ENCODE measurements at regions not wholly inside any gene's neighbourhood (a gene's known extent, or its start where the extent isn't known, plus 50 kb on each side); places are given as distances from the start of the nearest gene placed in this dataset.

- CTCF ChIA-PET, result no interaction called here
These were observed 829.5 kb downstream of the TLE4 start for GRCh38 chr9:80401243-80401642.

DNA sequence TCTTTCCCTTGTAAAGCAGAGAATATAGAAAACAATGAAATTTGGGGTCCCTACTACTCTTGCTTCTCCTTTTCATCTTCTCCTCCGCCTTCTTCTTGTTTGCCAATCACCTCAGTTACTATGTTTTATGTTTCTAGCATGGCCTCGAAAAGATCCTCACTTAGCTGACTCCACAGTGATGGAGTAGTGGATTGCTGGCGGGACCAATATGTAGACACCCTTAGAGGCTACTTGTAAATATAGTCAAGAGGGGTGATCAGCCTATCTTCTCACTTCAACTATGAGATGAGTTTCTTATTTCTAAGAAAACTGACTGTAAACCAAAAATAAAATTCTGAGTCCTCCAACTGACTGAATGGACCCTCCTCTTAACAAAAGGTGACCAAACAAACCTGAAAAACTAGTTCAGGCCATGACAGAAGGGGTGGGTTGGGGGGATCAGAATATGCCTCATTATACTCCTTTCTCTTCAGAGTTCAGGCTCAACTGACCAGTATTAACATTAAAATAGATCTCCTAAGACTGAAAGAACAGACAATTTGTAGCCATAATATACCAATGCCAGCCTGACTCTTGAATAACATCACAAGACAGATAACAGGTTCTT lies 829.0 kb downstream of the TLE4 start:
- no peak overlapping the region for H3K4me3 ChIP-seq
- TF ChIP-seq EZH2 (IDR thresholded peaks at IDR 0.05; ENCODE audit: low read depth), result no peak
- TF ChIP-seq, protein P1, sequence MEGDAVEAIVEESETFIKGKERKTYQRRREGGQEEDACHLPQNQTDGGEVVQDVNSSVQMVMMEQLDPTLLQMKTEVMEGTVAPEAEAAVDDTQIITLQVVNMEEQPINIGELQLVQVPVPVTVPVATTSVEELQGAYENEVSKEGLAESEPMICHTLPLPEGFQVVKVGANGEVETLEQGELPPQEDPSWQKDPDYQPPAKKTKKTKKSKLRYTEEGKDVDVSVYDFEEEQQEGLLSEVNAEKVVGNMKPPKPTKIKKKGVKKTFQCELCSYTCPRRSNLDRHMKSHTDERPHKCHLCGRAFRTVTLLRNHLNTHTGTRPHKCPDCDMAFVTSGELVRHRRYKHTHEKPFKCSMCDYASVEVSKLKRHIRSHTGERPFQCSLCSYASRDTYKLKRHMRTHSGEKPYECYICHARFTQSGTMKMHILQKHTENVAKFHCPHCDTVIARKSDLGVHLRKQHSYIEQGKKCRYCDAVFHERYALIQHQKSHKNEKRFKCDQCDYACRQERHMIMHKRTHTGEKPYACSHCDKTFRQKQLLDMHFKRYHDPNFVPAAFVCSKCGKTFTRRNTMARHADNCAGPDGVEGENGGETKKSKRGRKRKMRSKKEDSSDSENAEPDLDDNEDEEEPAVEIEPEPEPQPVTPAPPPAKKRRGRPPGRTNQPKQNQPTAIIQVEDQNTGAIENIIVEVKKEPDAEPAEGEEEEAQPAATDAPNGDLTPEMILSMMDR (conservative IDR thresholded peaks at IDR 0.05), result no peak
- no peak overlapping the region for H2AFZ ChIP-seq
- H3K27me3 ChIP-seq (ENCODE audit: insufficient read depth, low read depth), result no peaks in the 10 kb centered on the region
- no peaks in the 10 kb centered on the region for H3K36me3 ChIP-seq (ENCODE audit: low read depth)
- no peak overlapping the region for H3K4me2 ChIP-seq
- ChIA-PET POLR2A (ENCODE audit: unreplicated experiment) (no interaction called here), CTCF (no interaction called here)
- no TSS peak for BruUV-seq (replicated peaks)
- DNase-seq, result no peak
- H3F3A ChIP-seq (ENCODE audit: insufficient read depth, low read depth), result no peaks in the 10 kb centered on the region
- no peaks in the 10 kb centered on the region for H3K4me1 ChIP-seq (replicated peaks; ENCODE audit: insufficient read depth)
- no peaks in the 10 kb centered on the region for H3K79me2 ChIP-seq (ENCODE audit: low read depth)
- H4K20me1 ChIP-seq (ENCODE audit: insufficient read depth), result no peaks in the 10 kb centered on the region
- intact Hi-C loops (cut with micrococcal nuclease; ENCODE audit: unreplicated experiment), result no loop called here
- no peaks in the 10 kb centered on the region for H3K9me3 ChIP-seq (ENCODE audit: insufficient read depth, low read depth)
- no peak overlapping the region for H3K27ac ChIP-seq
- H3K9me2 ChIP-seq (ENCODE audit: insufficient read depth), result no peaks in the 10 kb centered on the region

More at GRCh38 chr9:80401243-80401642, 829.5 kb downstream of the TLE4 start:
- POLR2A ChIA-PET (ENCODE audit: unreplicated experiment), result no interaction called here
- Histone ChIP-seq H3K9me3 (ENCODE audit: insufficient read depth, low read depth) (no peaks in the 10 kb centered on the region), H3K27me3 (ENCODE audit: insufficient read depth, low read depth) (no peaks in the 10 kb centered on the region), H3K9me2 (ENCODE audit: insufficient read depth) (no peaks in the 10 kb centered on the region), H2AFZ (no peak overlapping the region), H3K36me3 (ENCODE audit: low read depth) (no peaks in the 10 kb centered on the region), H3K27ac (no peak overlapping the region), H3K79me2 (ENCODE audit: low read depth) (no peaks in the 10 kb centered on the region), H4K20me1 (ENCODE audit: insufficient read depth) (no peaks in the 10 kb centered on the region), H3K4me1 (replicated peaks; ENCODE audit: insufficient read depth) (no peaks in the 10 kb centered on the region), H3K4me2 (no peak overlapping the region), H3K4me3 (no peak overlapping the region), H3F3A (ENCODE audit: insufficient read depth, low read depth) (no peaks in the 10 kb centered on the region)
- TF ChIP-seq EZH2 (IDR thresholded peaks at IDR 0.05; ENCODE audit: low read depth), result no peak
- TF ChIP-seq, protein P1 (conservative IDR thresholded peaks at IDR 0.05), result no peak
- intact Hi-C loops (cut with micrococcal nuclease; ENCODE audit: unreplicated experiment), result no loop called here
- no TSS peak for BruUV-seq (replicated peaks)
- no peak for DNase-seq

DNA sequence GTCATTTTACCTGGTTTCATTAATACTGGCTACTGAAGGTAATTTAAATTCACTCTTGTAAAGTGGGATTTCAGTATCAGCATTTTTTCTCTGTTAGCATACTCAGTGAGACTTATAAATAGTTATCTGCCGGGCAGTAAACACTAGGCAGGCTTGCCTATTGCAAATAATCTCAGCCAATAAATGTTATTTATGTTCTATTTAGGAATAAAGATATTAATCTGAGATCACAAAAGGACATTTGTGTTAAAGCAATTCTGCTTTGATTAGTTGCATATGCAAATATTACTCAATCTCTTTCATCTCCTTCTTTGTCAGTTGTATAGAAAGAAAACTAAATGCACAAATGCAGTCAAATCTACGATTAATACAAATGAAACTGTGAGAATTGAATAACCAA lies 827.8 kb downstream of the TLE4 start:
- Histone ChIP-seq H3K79me2 (ENCODE audit: low read depth) (no peaks in the 10 kb centered on the region), H3K4me1 (replicated peaks; ENCODE audit: insufficient read depth) (no peaks in the 10 kb centered on the region), H3K27ac (no peak overlapping the region), H3K4me2 (no peak overlapping the region), H3K27me3 (ENCODE audit: insufficient read depth, low read depth) (no peaks in the 10 kb centered on the region), H3K9me3 (ENCODE audit: insufficient read depth, low read depth) (no peaks in the 10 kb centered on the region), H3K4me3 (no peak overlapping the region), H3K9me2 (ENCODE audit: insufficient read depth) (no peaks in the 10 kb centered on the region), H3K36me3 (ENCODE audit: low read depth) (no peaks in the 10 kb centered on the region), H4K20me1 (ENCODE audit: insufficient read depth) (no peaks in the 10 kb centered on the region), H3F3A (ENCODE audit: insufficient read depth, low read depth) (no peaks in the 10 kb centered on the region), H2AFZ (no peak overlapping the region)
- intact Hi-C loops (cut with micrococcal nuclease; ENCODE audit: unreplicated experiment), result no loop called here
- TF ChIP-seq EZH2 (IDR thresholded peaks at IDR 0.05; ENCODE audit: low read depth), result no peak
- TF ChIP-seq, protein P1 (conservative IDR thresholded peaks at IDR 0.05), result no peak
- BruUV-seq (replicated peaks), result no TSS peak
- CTCF ChIA-PET, result no interaction called here
- no peak for DNase-seq
- POLR2A ChIA-PET (ENCODE audit: unreplicated experiment), result no interaction called here
